Vagina (tissue), 2 donors: ENCODE measurements at regions not wholly inside any gene's neighbourhood (a gene's known extent, or its start where the extent isn't known, plus 50 kb on each side); places are given as distances from the start of the nearest gene placed in this dataset.

Experiments
- DNase-seq, 2 donors: peaks; one replicate each; pipeline ENCODE4 v3.0.0-alpha.2; 2017; ENCODE audit errors: extremely low spot score in 2 of 2
- H3K27ac ChIP-seq: fragments of 200-600 bp; sonication (generic); one replicate; pipeline ENCODE4 v1.5.1; 2019
- H3K27me3 ChIP-seq: fragments of 200-600 bp; sonication (generic); one replicate; pipeline ENCODE4 v1.5.1; 2019
- H3K36me3 ChIP-seq, 2 donors: fragments of 200-600 bp; sonication (generic); one replicate each; pipeline ENCODE4 v1.5.1; 2017 to 2019
- H3K4me1 ChIP-seq: fragments of 200-600 bp; sonication (generic); one replicate; pipeline ENCODE4 v1.5.1; 2019
- H3K4me3 ChIP-seq, 2 donors: fragments of 200-600 bp; sonication (generic); 1 replicate in 1 of 2; 2 replicates in 1 of 2; pipeline ENCODE4 v1.5.1; 2016 to 2019
- H3K9me3 ChIP-seq: fragments of 200-600 bp; sonication (generic); one replicate; pipeline ENCODE4 v1.5.1; 2019
- POLR2A ChIP-seq, 2 donors: fragments of 450-650 bp; IDR thresholded peaks; one replicate each; pipeline ENCODE4 v1.6.1; 2017; ENCODE audit warnings: antibody characterized with exemption in 2 of 2, mild to moderate bottlenecking in 2 of 2, moderate library complexity in 2 of 2
- POLR2AphosphoS5 ChIP-seq, 2 donors: sonication (generic); formaldehyde crosslinking; IDR thresholded peaks; one replicate each; pipeline ENCODE4 v1.9.0; 2017; ENCODE audit warnings: antibody characterized with exemption in 2 of 2, mild to moderate bottlenecking in 2 of 2, low read depth in 1 of 2; ENCODE audit not compliant: insufficient read depth in 1 of 2
- intact Hi-C: fragments of 100-400 bp; cut with DNase I; formaldehyde crosslinking; loops from one replicate; pipeline ENCODE4 v1.15.1; 2023
- TF ChIP-seq, protein P1 (sequence below), 3 experiments: fragments of 450-650 bp in 2 of 3; fragments of 200-600 bp in 1 of 3; sonication (generic) in 1 of 3; IDR thresholded peaks; one replicate each; pipeline ENCODE4 v1.5.1; 2017 to 2019; ENCODE audit warnings: antibody characterized with exemption in 3 of 3, mild to moderate bottlenecking in 2 of 3, moderate library complexity in 2 of 3

DNA sequence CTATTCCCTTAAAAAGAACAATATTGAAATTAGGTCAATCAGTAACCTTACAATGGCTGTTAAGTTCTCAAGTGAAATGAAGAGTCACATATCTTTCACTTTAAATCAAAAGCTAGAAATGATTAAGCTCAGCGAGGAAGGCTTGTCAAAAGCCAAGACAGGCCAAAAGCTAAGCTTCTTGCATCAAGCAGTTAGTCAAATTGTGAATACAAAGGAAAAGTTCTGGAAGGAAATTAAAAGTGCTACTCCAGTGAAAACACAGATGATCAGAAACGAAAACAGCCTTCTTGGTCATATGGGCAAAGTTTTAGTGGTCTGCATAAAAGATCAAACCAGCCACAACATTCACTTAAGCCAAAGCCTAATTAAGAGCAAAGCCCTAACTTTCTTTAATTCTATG lies 402.6 kb upstream of the ZEB2 start:
- Histone ChIP-seq H3K36me3 (no peaks in the 10 kb centered on the region), H3K27me3 (no peaks in the 10 kb centered on the region), H3K4me1 (no peaks in the 10 kb centered on the region), H3K9me3 (no peaks in the 10 kb centered on the region), H3K27ac (no peak overlapping the region), H3K4me3 (no peak overlapping the region)
- no peak for TF ChIP-seq POLR2A (IDR thresholded peaks at IDR 0.05)
- TF ChIP-seq, protein P1, sequence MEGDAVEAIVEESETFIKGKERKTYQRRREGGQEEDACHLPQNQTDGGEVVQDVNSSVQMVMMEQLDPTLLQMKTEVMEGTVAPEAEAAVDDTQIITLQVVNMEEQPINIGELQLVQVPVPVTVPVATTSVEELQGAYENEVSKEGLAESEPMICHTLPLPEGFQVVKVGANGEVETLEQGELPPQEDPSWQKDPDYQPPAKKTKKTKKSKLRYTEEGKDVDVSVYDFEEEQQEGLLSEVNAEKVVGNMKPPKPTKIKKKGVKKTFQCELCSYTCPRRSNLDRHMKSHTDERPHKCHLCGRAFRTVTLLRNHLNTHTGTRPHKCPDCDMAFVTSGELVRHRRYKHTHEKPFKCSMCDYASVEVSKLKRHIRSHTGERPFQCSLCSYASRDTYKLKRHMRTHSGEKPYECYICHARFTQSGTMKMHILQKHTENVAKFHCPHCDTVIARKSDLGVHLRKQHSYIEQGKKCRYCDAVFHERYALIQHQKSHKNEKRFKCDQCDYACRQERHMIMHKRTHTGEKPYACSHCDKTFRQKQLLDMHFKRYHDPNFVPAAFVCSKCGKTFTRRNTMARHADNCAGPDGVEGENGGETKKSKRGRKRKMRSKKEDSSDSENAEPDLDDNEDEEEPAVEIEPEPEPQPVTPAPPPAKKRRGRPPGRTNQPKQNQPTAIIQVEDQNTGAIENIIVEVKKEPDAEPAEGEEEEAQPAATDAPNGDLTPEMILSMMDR (IDR thresholded peaks at IDR 0.05) = no peak
- no peak for TF ChIP-seq POLR2AphosphoS5 (IDR thresholded peaks at IDR 0.05; ENCODE audit: insufficient read depth in 1 of 2, low read depth in 1 of 2)
- DNase-seq = no peak
- intact Hi-C loops = no loop called here

DNA sequence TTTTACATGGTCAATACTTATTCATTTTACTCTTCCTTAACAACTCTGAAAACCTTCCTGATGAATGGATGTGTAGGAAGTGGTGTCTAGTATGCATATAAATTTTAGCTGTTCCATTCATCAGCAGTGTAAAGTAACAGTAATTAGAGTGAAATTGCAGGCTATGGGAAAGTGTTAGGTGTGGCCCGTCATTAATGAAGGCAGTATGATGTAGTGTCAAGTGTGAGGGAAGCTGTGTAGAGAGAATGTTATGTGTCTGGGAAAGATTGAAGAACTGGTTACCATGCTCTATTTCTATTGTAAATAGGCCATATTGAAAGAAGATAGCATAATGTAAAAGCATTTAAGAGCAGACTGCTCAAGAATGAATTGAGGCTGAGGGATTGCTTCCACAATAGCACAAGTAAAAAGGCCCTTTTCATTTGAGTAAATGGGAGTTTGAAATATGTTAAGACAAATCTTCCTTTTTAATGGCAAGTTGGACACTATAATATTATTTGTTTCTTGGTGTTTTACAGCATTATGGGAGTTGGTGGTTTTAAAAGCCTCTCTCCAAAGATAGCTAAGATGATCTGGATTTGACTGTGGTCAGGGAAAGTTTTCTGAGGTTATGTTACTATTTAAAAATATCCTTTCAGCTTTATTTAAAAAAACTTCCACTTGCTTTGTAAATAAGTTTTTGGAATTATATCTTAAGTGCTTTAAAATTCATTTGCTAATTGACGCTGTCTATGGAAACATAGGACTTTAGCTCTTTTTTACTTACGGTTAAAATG lies 401.0 kb upstream of the ZEB2 start:
- TF ChIP-seq, protein P1 (IDR thresholded peaks at IDR 0.05) = no peak
- H3K36me3 ChIP-seq = no peaks in the 10 kb centered on the region
- intact Hi-C loops = no loop called here
- no peaks in the 10 kb centered on the region for H3K4me1 ChIP-seq
- H3K9me3 ChIP-seq = no peaks in the 10 kb centered on the region
- no peak for DNase-seq
- no peaks in the 10 kb centered on the region for H3K27me3 ChIP-seq
- no peak overlapping the region for H3K4me3 ChIP-seq
- H3K27ac ChIP-seq = no peak overlapping the region

DNA sequence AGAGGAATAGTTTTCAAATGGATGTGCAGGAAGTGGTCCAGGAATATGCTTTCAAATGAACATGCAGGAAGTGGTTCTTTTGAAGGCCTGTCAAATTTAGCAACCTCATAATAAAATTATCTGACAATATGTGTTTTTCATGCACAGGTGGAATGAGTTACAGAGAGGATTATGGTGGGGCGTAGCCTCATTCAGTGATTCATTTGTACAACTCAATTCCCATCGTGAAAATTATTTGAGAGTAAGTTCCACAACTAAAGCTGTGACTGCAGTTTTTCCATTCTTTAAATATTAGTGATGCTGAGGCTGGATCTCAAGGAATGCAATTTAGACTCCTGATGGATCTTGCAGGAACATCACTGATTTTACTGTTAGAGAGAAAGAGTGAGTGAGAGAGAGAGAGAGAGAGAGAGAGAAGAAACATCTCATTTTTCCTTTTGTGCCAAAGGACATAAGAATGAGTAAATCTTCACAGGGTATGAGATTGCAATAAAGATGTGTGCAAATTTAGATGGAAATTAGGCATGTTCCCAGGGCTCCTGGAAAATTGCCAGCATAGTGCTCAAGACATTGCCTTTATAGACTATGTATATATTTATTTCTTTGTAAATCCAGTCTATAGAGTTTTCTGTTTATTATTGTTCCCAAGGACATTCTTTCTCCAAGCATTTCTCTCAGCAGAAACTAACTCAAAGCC lies 394.9 kb upstream of the ZEB2 start:
- H3K4me1 ChIP-seq = no peaks in the 10 kb centered on the region
- TF ChIP-seq POLR2A (IDR thresholded peaks at IDR 0.05) (no peak), POLR2AphosphoS5 (IDR thresholded peaks at IDR 0.05; ENCODE audit: insufficient read depth in 1 of 2, low read depth in 1 of 2) (no peak)
- TF ChIP-seq, protein P1 (IDR thresholded peaks at IDR 0.05) = no peak
- DNase-seq = no peak
- H3K4me3 ChIP-seq = no peak overlapping the region
- H3K27ac ChIP-seq = no peak overlapping the region
- H3K27me3 ChIP-seq = no peaks in the 10 kb centered on the region
- H3K36me3 ChIP-seq = no peaks in the 10 kb centered on the region
- no peaks in the 10 kb centered on the region for H3K9me3 ChIP-seq
- intact Hi-C loops = no loop called here

GRCh38 chr2:144914113-144914512 lies 394.2 kb upstream of the ZEB2 start:
- DNase-seq = no peak
- no peaks in the 10 kb centered on the region for H3K36me3 ChIP-seq
- no peak for TF ChIP-seq POLR2A (IDR thresholded peaks at IDR 0.05)
- TF ChIP-seq, protein P1 (IDR thresholded peaks at IDR 0.05) = no peak
- intact Hi-C loops = no loop called here
- H3K27me3 ChIP-seq = no peaks in the 10 kb centered on the region
- no peaks in the 10 kb centered on the region for H3K9me3 ChIP-seq
- no peak overlapping the region for H3K4me3 ChIP-seq
- no peak overlapping the region for H3K27ac ChIP-seq
- H3K4me1 ChIP-seq = no peaks in the 10 kb centered on the region

- TF ChIP-seq POLR2AphosphoS5 (IDR thresholded peaks at IDR 0.05; ENCODE audit: insufficient read depth in 1 of 2, low read depth in 1 of 2) (no peak), POLR2A (IDR thresholded peaks at IDR 0.05) (no peak)
- TF ChIP-seq, protein P1 (IDR thresholded peaks at IDR 0.05) = no peak
- no peak overlapping the region for H3K4me3 ChIP-seq
- H3K27me3 ChIP-seq = no peaks in the 10 kb centered on the region
- H3K27ac ChIP-seq = no peak overlapping the region
- DNase-seq = no peak
- no peaks in the 10 kb centered on the region for H3K9me3 ChIP-seq
- H3K4me1 ChIP-seq = no peaks in the 10 kb centered on the region
- intact Hi-C loops = no loop called here
- H3K36me3 ChIP-seq = no peaks in the 10 kb centered on the region
These were observed 392.3 kb upstream of the ZEB2 start for GRCh38 chr2:144912206-144912605.
